ENCODE measurements at regions not wholly inside any gene's neighbourhood (a gene's known extent, or its start where the extent isn't known, plus 50 kb on each side); places are given as distances from the start of the nearest gene placed in this dataset.
A peak's percentile ranks its signal among the peaks of the same experiment; 100 is the strongest.

- Histone ChIP-seq H3K36me3 (no peaks in the 10 kb centered on the region), H3K27ac (peak overlapping the region in 1 of 4 donors; percentile 13), H3K4me1 (peaks cover 0 to 11% of the 10 kb centered on the region in 2 donors), H3K4me3 (no peak overlapping the region), H3K9me3 (no peaks in the 10 kb centered on the region), H3K27me3 (no peaks in the 10 kb centered on the region)
- peak in 1 of 2 donors; percentile 26 for DNase-seq
- peak; percentile 98 to 99 for ATAC-seq
- TF ChIP-seq POLR2A (IDR thresholded peaks at IDR 0.05), result no peak
- TF ChIP-seq, protein P1, sequence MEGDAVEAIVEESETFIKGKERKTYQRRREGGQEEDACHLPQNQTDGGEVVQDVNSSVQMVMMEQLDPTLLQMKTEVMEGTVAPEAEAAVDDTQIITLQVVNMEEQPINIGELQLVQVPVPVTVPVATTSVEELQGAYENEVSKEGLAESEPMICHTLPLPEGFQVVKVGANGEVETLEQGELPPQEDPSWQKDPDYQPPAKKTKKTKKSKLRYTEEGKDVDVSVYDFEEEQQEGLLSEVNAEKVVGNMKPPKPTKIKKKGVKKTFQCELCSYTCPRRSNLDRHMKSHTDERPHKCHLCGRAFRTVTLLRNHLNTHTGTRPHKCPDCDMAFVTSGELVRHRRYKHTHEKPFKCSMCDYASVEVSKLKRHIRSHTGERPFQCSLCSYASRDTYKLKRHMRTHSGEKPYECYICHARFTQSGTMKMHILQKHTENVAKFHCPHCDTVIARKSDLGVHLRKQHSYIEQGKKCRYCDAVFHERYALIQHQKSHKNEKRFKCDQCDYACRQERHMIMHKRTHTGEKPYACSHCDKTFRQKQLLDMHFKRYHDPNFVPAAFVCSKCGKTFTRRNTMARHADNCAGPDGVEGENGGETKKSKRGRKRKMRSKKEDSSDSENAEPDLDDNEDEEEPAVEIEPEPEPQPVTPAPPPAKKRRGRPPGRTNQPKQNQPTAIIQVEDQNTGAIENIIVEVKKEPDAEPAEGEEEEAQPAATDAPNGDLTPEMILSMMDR (IDR thresholded peaks at IDR 0.05 in 4 of 5, conservative IDR thresholded peaks at IDR 0.05 in 1 of 5), result peak; percentile 59 to 79 (median 70)
- in situ Hi-C loops (cut with MboI; ENCODE audit: low sequenced_read_pairs in 4 of 4), result loop anchor here in 2 of 4 donors (5.0 to 25.0 kb wide), 3 partner anchors 253 to 932 kb away; no protein-coding TSS in a partner anchor
- intact Hi-C loops (cut with DNase I; ENCODE audit: low total_unique reads), result loop anchor here (1.0 kb wide), 2 partner anchors 136 to 248 kb away; no protein-coding TSS in a partner anchor
Measured at GRCh38 chr21:16330082-16330907, 600.5 kb downstream of the USP25 start.

GRCh38 chr21:16330908-16331268 lies 601.1 kb downstream of the USP25 start:
- intact Hi-C loops (cut with DNase I; ENCODE audit: low total_unique reads), result loop anchor here (1.0 kb wide), 2 partner anchors 137 to 249 kb away; no protein-coding TSS in a partner anchor
- H3K4me3 ChIP-seq, result no peak overlapping the region
- in situ Hi-C loops (cut with MboI; ENCODE audit: low sequenced_read_pairs in 4 of 4), result loop anchor here in 2 of 4 donors (5.0 to 25.0 kb wide), 3 partner anchors 254 to 931 kb away; no protein-coding TSS in a partner anchor
- H3K36me3 ChIP-seq, result no peaks in the 10 kb centered on the region
- TF ChIP-seq, protein P1 (IDR thresholded peaks at IDR 0.05 in 4 of 5, conservative IDR thresholded peaks at IDR 0.05 in 1 of 5), result no peak
- no peak for TF ChIP-seq POLR2A (IDR thresholded peaks at IDR 0.05)
- DNase-seq, result no peak
- H3K4me1 ChIP-seq, result peaks cover 0 to 11% of the 10 kb centered on the region in 2 donors
- no peak overlapping the region for H3K27ac ChIP-seq
- H3K9me3 ChIP-seq, result no peaks in the 10 kb centered on the region
- no peak for ATAC-seq
- no peaks in the 10 kb centered on the region for H3K27me3 ChIP-seq

DNA sequence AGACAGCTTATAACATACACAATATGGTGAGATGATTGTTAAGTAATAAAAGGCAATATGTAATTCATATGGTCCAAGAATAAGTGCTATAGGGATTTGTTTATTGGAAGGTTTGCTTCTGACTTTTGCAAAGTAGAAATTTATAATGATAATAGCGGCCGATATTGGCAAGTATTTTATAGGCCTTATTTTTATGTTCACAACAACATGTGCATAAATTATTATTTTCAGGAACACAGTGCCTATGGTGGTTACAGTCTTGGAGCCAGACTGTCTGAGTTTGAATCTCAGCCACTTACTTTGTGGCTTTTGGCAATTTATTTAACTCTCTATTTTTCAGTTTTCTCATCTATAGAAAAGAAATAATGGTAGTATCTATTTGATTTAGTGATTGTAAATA lies 607.5 kb downstream of the USP25 start:
- Histone ChIP-seq H3K27me3 (no peaks in the 10 kb centered on the region), H3K4me1 (no peaks in the 10 kb centered on the region), H3K9me3 (no peaks in the 10 kb centered on the region), H3K27ac (no peak overlapping the region), H3K4me3 (no peak overlapping the region), H3K36me3 (no peaks in the 10 kb centered on the region)
- in situ Hi-C loops (cut with MboI; ENCODE audit: low sequenced_read_pairs in 4 of 4) (loop anchor here in 1 of 4 donors (25.0 kb wide), 2 partner anchors 450 to 925 kb away; no protein-coding TSS in a partner anchor), intact Hi-C loops (cut with DNase I; ENCODE audit: low total_unique reads) (no loop called here)
- no peak for TF ChIP-seq POLR2A (IDR thresholded peaks at IDR 0.05)
- TF ChIP-seq, protein P1 (IDR thresholded peaks at IDR 0.05 in 4 of 5, conservative IDR thresholded peaks at IDR 0.05 in 1 of 5), result no peak
- DNase-seq (no peak), ATAC-seq (no peak)

DNA sequence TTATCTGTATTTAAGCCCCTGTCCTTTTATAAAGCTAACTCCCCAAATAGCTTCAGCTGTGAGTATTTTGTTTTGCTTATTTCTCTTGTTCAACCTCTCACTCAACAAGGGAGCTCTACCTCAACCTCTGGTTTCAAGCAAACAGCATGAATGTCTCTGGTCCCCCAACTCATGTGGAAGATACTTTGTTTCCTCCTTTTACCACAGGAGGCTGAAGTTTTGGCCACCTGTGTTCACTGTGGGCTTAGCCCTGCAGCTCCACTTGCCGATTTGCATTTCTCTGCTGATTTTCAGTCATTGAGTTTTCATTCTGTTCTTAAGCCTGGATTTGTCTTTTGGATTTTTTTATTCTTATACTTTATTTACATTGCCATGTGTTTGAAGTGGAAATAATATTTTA lies 613.1 kb downstream of the USP25 start:
- no peak overlapping the region for H3K27ac ChIP-seq
- DNase-seq (no peak), ATAC-seq (no peak)
- H3K4me1 ChIP-seq, result no peaks in the 10 kb centered on the region
- H3K27me3 ChIP-seq, result no peaks in the 10 kb centered on the region
- intact Hi-C loops (cut with DNase I; ENCODE audit: low total_unique reads), result no loop called here
- H3K36me3 ChIP-seq, result no peaks in the 10 kb centered on the region
- H3K4me3 ChIP-seq, result no peak overlapping the region
- no peaks in the 10 kb centered on the region for H3K9me3 ChIP-seq
- TF ChIP-seq POLR2A (IDR thresholded peaks at IDR 0.05), result no peak
- in situ Hi-C loops (cut with MboI; ENCODE audit: low sequenced_read_pairs in 4 of 4), result loop anchor here in 1 of 4 donors (25.0 kb wide), 2 partner anchors 456 to 919 kb away; no protein-coding TSS in a partner anchor

- Histone ChIP-seq H3K4me1 (no peaks in the 10 kb centered on the region), H3K36me3 (no peaks in the 10 kb centered on the region), H3K9me3 (no peaks in the 10 kb centered on the region), H3K27me3 (no peaks in the 10 kb centered on the region), H3K27ac (no peak overlapping the region), H3K4me3 (no peak overlapping the region)
- TF ChIP-seq, protein P1 (IDR thresholded peaks at IDR 0.05 in 4 of 5, conservative IDR thresholded peaks at IDR 0.05 in 1 of 5), result no peak
- TF ChIP-seq POLR2A (IDR thresholded peaks at IDR 0.05), result no peak
- ATAC-seq, result no peak
- no peak for DNase-seq
- in situ Hi-C loops (cut with MboI; ENCODE audit: low sequenced_read_pairs in 4 of 4), result loop anchor here in 1 of 4 donors (25.0 kb wide), 2 partner anchors 456 to 919 kb away; no protein-coding TSS in a partner anchor
- intact Hi-C loops (cut with DNase I; ENCODE audit: low total_unique reads), result no loop called here
Measured at GRCh38 chr21:16343776-16344175, 614.0 kb downstream of the USP25 start.

Data from gastrocnemius medialis (tissue), 4 donors.